ENCODE measurements at regions not wholly inside any gene's neighbourhood (a gene's known extent, or its start where the extent isn't known, plus 50 kb on each side); places are given as distances from the start of the nearest gene placed in this dataset.
A peak's percentile ranks its signal among the peaks of the same experiment; 100 is the strongest.

GRCh38 chr10:33385686-33386085, 51.2 kb upstream of the NRP1 start:
- DNase-seq (ENCODE audit: low read depth, low spot score) = peak; percentile 3

- peak; percentile 8 for DNase-seq (ENCODE audit: low read depth, low spot score)
These were observed 50.5 kb upstream of the NRP1 start for GRCh38 chr10:33385015-33385414.

All from ELF-1 (cell line).